ENCODE measurements at regions not wholly inside any gene's neighbourhood (a gene's known extent, or its start where the extent isn't known, plus 50 kb on each side); places are given as distances from the start of the nearest gene placed in this dataset.

GRCh38 chr22:27648074-27648473 is 153.5 kb downstream of the MN1 start:
- TF ChIP-seq, protein P1, sequence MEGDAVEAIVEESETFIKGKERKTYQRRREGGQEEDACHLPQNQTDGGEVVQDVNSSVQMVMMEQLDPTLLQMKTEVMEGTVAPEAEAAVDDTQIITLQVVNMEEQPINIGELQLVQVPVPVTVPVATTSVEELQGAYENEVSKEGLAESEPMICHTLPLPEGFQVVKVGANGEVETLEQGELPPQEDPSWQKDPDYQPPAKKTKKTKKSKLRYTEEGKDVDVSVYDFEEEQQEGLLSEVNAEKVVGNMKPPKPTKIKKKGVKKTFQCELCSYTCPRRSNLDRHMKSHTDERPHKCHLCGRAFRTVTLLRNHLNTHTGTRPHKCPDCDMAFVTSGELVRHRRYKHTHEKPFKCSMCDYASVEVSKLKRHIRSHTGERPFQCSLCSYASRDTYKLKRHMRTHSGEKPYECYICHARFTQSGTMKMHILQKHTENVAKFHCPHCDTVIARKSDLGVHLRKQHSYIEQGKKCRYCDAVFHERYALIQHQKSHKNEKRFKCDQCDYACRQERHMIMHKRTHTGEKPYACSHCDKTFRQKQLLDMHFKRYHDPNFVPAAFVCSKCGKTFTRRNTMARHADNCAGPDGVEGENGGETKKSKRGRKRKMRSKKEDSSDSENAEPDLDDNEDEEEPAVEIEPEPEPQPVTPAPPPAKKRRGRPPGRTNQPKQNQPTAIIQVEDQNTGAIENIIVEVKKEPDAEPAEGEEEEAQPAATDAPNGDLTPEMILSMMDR (IDR thresholded peaks at IDR 0.05; ENCODE audit: borderline replicate concordance), result no peak
- intact Hi-C loops (cut with micrococcal nuclease), result no loop called here
- Histone ChIP-seq H3K36me3 (no peaks in the 10 kb centered on the region), H3K27ac (replicated peaks) (no peak overlapping the region), H3K4me3 (no peak overlapping the region), H3K9me3 (replicated peaks) (no peaks in the 10 kb centered on the region), H3K27me3 (ENCODE audit: low read depth) (no peaks in the 10 kb centered on the region), H3K4me1 (peaks cover 26% of the 10 kb centered on the region)
- no peak for DNase-seq

DNA sequence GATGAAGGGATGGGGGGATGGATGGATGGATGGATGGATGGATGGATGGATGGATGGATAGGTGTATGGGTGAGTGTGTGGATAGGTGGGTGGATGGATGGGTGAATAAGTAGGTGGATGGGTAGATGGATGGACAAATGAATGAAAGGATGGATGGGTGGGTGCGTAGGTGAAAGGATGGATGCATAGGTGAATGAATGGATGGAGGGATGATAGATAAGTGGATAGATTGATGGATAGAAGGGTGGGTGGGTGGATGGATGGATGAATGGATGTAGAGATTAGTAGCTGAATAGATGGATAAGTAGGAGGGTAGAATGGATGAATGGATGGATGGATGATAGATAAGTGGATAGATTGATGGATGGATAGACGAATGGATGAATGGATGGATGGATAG is 152.7 kb downstream of the MN1 start:
- Histone ChIP-seq H3K9me3 (replicated peaks) (no peaks in the 10 kb centered on the region), H3K4me3 (no peak overlapping the region), H3K4me1 (peaks cover 26% of the 10 kb centered on the region), H3K27me3 (ENCODE audit: low read depth) (no peaks in the 10 kb centered on the region), H3K27ac (replicated peaks) (no peak overlapping the region), H3K36me3 (no peaks in the 10 kb centered on the region)
- TF ChIP-seq, protein P1 (IDR thresholded peaks at IDR 0.05; ENCODE audit: borderline replicate concordance), result no peak
- intact Hi-C loops (cut with micrococcal nuclease), result no loop called here
- no peak for DNase-seq

DNA sequence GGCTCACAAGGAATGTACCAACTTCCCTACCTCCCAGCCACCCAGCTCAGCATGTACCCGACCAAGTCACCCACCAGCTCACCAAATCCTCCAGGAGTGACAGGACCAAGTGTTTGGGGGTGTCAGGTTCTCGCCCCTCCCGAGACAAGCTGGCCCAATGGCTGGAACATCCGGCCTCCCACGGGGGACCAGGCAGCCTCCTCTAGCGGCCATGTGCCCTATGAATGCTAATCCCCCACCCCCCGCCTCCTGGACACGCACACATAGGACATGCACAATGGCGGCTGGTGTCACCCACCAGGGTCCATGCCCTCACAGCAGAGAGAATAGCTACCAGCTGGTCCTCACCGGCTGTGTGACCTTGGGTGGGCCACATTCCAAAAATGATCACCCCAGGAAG is 151.0 kb downstream of the MN1 start:
- Histone ChIP-seq H3K27ac (replicated peaks) (peak overlapping the region; percentile 78), H3K27me3 (ENCODE audit: low read depth) (no peaks in the 10 kb centered on the region), H3K36me3 (no peaks in the 10 kb centered on the region), H3K4me3 (no peak overlapping the region), H3K9me3 (replicated peaks) (no peaks in the 10 kb centered on the region), H3K4me1 (peaks cover 35% of the 10 kb centered on the region)
- TF ChIP-seq, protein P1 (IDR thresholded peaks at IDR 0.05; ENCODE audit: borderline replicate concordance), result no peak
- intact Hi-C loops (cut with micrococcal nuclease), result no loop called here
- no peak for DNase-seq

DNA sequence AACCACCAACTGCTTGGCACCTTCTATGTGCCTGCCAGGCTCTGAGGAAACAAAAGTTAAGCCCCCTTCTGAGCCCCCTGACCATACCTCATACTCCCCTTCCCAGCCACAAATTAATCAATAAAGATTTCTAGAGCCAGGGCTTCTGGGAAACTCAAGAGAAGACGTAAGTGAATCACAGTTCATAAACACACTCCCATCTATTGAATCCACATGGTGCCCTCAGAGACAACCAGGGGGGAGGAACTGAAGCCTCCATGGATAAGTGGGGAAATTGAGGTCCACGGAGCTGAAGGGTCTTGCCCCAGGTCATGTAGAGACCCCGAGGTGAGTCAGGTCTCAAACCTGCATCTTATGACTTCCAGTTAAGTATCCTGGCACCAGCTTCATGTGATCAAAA is 150.6 kb downstream of the MN1 start:
- TF ChIP-seq, protein P1 (IDR thresholded peaks at IDR 0.05; ENCODE audit: borderline replicate concordance), result no peak
- Histone ChIP-seq H3K9me3 (replicated peaks) (no peaks in the 10 kb centered on the region), H3K4me1 (peaks cover 35% of the 10 kb centered on the region), H3K27me3 (ENCODE audit: low read depth) (no peaks in the 10 kb centered on the region), H3K4me3 (no peak overlapping the region), H3K36me3 (no peaks in the 10 kb centered on the region), H3K27ac (replicated peaks) (peak overlapping the region; percentile 78)
- intact Hi-C loops (cut with micrococcal nuclease), result no loop called here
- no peak for DNase-seq

- H3K27me3 ChIP-seq (ENCODE audit: low read depth), result no peaks in the 10 kb centered on the region
- H3K36me3 ChIP-seq, result no peaks in the 10 kb centered on the region
- H3K9me3 ChIP-seq (replicated peaks), result peaks cover 4% of the 10 kb centered on the region
- intact Hi-C loops (cut with micrococcal nuclease), result no loop called here
- H3K27ac ChIP-seq (replicated peaks), result peak overlapping the region; percentile 78
- H3K4me1 ChIP-seq, result peaks cover 35% of the 10 kb centered on the region
- TF ChIP-seq, protein P1 (IDR thresholded peaks at IDR 0.05; ENCODE audit: borderline replicate concordance), result peak; percentile 29
- no peak overlapping the region for H3K4me3 ChIP-seq
- DNase-seq, result peak; percentile 47
These were observed 150.1 kb downstream of the MN1 start for GRCh38 chr22:27651486-27651885.

Measured in left ventricle myocardium inferior (tissue), 1 donor.